GM21723 (cell line): ENCODE measurements at regions not wholly inside any gene's neighbourhood (a gene's known extent, or its start where the extent isn't known, plus 50 kb on each side); places are given as distances from the start of the nearest gene placed in this dataset.

Experiments used
- ATAC-seq: cut with Tn5 transposase; IDR thresholded peaks from one replicate; pipeline ENCODE4 v1.9.1; 2021; ENCODE audit warnings: mild to moderate bottlenecking, moderate library complexity; ENCODE audit not compliant: unreplicated experiment

DNA sequence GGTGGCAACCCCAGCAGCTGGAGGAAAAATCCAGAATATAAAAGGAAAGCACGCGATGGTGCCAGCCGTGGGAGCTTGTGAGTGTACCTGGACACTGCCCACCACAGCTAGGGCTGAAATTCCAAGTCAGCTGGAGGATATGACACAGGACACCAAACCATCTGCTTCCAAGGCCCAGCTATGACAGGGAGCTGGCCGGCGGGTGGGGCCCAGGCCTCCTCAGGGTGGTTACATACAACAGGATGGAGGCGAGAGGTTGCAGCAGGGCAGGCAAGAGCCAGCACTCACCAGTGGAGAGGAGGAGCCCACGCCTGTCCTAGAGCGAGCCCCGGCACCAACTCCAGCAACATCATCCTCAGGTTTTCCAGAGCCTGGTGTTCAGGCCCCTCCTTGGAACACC, 163.2 kb upstream of the RPL38 start:
- no peak for ATAC-seq

- no peak for ATAC-seq
Measured at GRCh38 chr17:74040729-74041128, 162.7 kb upstream of the RPL38 start.

DNA sequence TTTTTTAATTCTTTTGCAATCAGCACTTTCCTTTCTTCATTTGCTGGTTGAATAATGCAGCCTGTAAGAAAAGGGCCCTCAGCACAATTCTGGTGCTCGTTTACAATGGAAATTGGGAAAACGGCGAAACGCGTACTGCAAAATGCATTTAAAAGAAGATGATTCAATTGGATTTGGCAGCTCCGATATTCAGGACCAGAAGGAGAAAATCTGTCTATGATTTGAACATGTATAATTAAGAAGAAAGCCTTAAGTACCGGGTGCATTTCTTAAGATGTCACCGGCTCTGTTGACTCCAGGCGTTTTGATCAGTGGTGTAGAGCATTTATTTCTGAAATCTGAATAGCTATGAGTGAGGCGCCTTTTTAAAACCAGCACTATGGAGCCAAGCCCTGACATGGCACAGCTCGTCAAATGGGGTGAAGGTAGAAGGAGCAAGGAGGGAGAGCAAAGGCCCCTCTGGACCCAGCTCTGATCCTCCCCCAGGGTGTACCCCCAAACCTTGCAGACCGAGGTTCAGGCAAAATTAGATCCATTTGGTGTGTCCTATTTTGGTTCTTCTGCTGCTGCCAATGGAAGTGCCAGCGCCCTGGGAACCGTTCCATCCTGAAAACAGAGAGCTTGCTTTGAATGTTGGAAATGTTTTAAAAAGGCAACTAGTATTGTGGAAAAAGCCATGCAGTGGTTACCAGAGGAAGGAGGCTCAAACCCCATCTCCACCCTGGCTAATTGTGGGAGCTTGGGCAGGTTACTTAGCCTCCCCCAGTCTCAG, 161.4 kb upstream of the RPL38 start:
- ATAC-seq, result no peak

DNA sequence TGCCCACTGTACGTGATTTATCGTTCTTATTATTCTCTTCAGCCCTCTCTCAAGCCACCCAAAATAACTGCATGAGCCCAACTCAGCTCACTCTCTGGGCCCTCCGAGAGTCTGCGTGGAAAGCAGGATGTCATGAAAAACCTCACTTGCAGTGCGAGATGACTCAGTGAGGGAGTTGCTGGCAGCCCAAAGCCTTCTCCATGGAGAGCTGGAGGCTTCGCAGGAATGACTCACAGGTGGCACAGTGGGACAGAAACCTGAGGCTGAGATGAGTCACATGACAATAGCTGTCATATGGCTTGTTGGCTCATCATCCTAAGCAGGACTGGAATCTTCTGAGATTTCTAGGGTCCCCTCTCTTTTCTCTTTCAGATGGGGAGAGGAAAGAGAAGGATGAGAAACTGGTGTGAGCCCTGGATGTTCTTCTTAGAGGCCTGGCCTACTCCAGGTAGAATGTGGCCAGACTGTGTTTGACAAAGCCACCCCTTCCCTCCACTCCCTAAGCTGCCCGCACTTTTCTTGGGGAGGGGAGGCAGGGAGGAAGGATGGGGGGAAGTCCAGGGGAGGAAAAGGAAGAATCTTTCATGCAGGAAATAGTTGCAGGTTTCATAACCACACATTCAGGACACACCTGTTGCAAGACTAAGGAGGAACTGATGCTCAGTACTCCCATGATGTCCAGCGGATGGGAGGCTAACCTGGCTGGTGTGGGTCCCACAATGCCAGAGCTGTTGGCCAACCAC, 160.6 kb upstream of the RPL38 start:
- no peak for ATAC-seq

GRCh38 chr17:74043976-74044375, 159.5 kb upstream of the RPL38 start:
- ATAC-seq, result no peak

DNA sequence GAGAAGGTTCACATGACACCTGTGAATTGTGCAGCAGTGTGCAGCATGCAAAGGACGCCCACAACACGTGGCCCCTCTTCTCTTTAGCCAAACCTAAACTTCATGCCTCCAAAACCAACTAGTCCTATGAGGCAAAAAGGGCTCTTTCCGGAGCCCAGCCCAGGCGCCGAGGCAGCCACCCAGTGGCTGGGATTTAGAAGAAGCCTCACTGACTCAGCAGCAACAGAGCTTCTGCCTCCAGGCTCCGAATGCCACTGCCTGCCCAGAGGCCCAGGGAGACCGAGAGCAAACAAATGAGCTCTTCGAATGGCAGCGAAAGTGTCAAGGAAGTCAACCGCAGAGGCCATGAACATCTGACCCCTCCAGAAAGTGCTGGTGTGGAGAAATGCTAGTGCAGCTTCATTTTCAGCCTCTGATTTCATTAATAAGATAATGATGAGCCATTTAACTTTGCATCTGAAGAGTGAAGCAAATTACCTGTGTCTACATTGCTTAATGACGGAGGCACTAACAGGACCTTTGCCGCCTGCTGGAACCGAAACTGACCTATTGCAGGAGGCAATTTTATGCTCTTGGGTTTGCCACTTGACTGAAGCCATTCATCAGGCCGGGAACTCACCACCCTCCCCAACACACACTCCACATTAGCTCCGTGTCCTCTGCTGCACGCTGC, 157.7 kb upstream of the RPL38 start:
- ATAC-seq, result no peak

DNA sequence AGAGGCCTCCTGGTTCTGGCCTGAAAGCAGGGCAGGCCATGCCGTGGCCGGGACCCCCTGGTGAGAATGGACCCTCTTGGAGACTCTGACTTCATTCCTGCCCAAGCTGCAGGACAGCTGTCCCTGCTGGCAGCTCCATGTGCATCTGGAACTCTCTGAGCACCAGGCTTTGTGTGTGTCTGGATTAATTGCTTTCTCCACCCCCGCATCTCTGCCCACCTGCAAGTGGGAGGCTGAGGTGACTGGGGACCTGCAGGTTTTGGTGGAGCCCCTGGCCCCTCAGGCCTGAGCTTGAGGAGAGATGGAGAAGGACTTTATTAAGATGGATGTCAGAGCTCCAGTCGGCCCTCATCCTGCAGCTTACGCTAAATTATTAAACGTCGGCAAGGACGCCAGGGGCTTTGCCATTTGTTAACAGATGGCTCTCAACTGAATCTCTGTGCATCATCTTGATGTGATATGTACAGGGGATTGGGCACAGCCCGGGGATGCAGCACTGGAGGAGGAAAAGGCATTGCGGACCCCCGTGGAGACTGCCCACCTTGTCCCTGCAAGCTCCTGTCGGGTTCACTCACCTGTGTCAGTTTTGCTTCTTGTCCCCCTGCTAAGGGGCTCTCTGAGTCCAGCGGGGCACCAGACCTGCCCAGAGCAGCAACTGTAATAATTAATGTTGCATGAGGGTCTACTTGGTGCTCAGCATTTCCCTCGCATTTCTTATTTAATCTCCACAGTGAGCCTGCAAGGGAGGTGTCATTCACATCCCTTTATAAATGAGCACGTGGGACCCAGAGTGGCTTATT, 154.1 kb upstream of the RPL38 start:
- ATAC-seq, result no peak

GRCh38 chr17:74049967-74050458, 153.5 kb upstream of the RPL38 start:
- no peak for ATAC-seq

- no peak for ATAC-seq
Measured at GRCh38 chr17:74051348-74051747, 152.1 kb upstream of the RPL38 start.

DNA sequence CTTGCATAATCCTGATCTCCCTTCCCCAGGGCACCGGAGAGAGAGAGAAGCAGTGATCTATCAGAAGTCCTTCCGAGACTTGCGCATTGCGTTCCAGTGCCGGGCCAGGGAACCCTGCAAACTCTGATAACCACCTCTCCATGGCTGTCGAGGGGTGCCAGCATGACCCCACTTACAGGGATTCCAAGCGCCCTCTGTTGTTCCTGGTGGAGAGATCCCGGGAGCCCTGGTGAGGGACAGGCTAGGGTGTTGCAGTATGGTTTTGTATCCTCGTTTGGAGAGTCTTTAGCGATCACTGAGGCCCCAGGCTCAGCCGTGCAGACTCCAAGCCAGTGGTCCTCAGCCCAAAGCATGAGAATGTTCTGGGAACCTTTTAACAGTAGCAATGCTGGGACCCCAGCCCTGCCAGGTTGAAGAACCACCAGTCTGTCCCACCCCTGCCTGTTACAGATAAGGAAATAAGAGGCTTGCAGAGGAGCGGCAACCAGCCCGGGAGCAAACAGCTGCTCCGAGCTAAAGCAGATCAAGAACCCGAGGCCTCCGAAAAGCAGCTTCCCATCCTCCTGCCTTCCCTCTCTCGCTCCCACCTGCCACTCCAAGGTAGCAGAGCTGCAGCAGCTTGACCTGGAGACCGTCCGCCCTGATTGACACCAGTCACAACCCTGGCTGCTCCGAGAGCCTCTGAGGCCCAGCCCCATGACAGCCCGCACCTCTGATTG, 150.3 kb upstream of the RPL38 start:
- no peak for ATAC-seq

GRCh38 chr17:74053712-74054078, 149.8 kb upstream of the RPL38 start:
- ATAC-seq, result no peak

GRCh38 chr17:74054249-74054648, 149.2 kb upstream of the RPL38 start:
- no peak for ATAC-seq

GRCh38 chr17:74055508-74056160, 147.8 kb upstream of the RPL38 start:
- ATAC-seq, result no peak

DNA sequence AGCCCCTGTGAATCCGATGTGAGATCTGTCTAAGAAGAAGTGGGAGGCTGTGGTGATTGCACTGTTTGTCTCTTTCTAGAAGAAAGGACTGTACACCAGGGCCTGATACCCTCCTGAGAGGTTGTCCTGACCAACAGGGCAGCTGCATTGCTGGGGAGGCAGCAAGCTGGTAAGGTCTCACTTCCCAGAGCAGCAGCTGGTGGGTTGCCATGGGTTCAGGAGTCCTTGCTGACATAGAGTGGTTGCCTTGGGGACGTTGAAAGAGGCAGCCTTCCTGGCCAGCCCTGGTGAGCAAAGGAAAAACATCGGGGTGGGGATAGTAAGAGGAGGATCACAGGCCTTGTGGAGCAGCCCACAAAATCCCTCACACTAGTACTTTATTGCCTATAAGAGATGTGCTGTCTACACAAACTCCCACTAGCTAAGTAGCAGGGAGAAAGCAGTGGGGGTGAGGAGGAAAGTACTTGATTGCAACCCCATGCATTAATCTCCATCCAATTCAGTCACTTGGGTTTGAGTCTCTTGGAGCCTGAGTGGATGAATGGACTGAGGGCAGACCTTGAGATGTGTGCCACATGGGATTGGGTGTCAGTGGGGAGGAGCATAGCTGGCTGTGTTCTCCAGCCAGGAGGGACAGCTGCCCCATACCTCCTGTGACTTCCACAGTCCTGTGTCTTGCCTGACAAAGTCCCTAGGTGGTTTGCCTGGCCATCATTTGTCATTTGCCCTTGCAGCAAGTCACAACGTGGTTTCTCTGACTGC, 143.8 kb upstream of the RPL38 start:
- no peak for ATAC-seq

DNA sequence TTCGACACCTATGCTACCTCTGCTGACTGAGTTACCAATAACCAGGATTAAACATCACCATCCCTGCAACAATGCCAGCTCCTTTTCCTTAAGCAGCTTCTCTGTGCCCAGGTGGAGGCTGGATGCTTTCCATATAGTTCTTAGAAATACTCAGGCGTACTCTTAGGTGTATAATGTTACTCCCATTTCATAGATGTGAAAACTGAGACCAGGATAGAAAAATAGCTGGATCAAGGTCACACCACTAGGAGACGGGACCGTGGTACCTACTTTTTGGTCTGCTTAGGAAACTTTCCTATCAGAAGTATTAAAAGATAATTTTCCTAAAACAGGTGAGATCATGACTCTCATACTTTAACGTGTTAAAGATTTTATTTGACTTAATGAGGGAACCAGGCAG, 141.7 kb upstream of the RPL38 start:
- no peak for ATAC-seq

- ATAC-seq, result no peak
Measured at GRCh38 chr17:74062234-74062633, 141.2 kb upstream of the RPL38 start.

DNA sequence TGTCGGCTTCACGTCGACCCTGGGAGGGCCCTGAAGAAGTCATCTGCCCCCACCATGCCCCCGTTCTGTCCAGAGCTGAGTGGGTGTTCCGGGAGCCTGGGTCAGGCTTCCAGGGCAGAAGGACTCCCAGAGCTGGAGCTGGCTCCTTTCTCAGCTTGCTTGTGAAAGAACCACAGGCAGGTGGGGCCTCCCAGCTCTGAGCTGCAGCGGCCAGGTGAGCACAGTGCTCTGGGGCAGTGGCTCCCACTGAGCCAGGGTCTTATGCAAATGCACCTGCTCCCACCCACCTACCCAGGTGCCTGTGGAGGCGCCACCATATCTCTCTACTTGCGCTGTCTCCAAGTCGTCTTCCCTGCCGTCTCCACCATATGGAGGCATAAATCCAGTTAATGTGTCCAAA, 140.0 kb upstream of the RPL38 start:
- no peak for ATAC-seq

GRCh38 chr17:74070374-74070773, 133.1 kb upstream of the RPL38 start:
- no peak for ATAC-seq

DNA sequence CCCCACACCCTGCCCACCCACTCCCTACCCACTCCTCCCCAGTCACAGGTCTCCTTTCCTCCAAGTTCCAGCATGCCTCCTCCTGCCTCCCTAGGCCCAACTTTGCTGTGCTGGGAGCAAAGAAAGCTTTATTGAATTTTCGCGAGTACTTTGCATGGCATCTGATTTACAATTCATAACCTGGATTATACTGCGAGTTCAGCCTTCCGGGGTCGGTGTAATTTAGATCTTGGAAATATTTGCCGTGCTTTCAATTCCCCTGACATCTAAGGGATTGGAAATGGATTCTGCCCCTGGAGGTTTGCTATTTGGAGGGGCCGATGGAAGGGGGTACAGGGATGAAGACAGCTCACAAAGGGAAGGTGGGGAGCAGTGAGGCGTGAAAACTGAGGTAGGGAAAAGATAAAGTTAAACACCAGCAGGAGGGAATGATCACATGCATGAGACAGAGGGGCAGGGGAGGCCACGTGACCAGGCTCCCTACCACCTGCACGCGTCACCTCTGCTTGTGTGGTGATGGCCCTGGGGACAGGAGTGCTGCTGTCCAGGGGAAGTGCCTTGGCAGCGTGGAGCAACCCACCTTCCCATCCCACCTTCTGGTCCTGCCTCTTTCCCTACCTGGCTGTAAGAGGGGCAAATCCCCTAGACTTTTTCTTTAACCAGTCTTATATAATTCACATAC, 132.3 kb upstream of the RPL38 start:
- ATAC-seq, result no peak
